GM10248 (cell line): ENCODE measurements at regions not wholly inside any gene's neighbourhood (a gene's known extent, or its start where the extent isn't known, plus 50 kb on each side); places are given as distances from the start of the nearest gene placed in this dataset.
"Not testable (repeated sequence)": the region's sequence is repeated elsewhere in the genome, so short reads cannot be mapped to it uniquely, and the experiment has no call there.

Source experiments
- CTCF ChIA-PET: fragments of 300-600 bp; sonication (Branson Sonifier 250); formaldehyde crosslinking; extraction: SDS; loops from one replicate; lab custom pipeline; 2021; ENCODE audit warnings: antibody characterized with exemption; lab: Yijun Ruan, JAX
- POLR2A ChIA-PET: fragments of 350-650 bp; sonication (Branson Sonifier 250); formaldehyde crosslinking; extraction: SDS; loops from one replicate; lab custom pipeline; 2020; ENCODE audit warnings: antibody characterized with exemption; lab: Yijun Ruan, JAX
- DNase-seq: peaks from one replicate; pipeline ENCODE4 v3.0.0; 2012; ENCODE audit errors: extremely low spot score
- CTCF ChIP-seq: IDR thresholded peaks from 2 replicates; pipeline ENCODE4 v1.5.1; 2012; ENCODE audit warnings: mild to moderate bottlenecking, low read depth; ENCODE audit errors: extremely low read depth, missing control alignments, control extremely low read depth

DNA sequence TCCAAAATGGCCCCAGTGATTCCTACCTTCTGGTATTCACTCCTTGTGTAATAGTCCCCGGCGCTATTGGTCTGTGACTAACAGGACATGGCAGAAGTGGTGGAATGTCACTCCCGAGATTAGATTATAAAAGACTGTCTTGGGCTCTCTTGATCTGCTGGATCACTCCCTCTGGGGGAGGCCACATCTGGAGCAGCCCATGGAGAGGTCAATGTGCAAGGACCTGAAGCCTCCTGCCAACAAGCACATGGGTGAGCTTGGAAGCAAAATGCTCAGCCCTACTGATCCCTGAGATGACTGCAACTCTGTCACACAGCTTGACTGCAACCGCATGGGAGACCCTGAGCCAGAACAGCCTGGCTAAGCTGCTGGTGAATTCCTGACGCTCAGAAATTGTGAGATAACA, 94.3 kb upstream of the GLI2 start:
- POLR2A ChIA-PET, result no interaction called here
- DNase-seq, result no peak
- no peak for TF ChIP-seq CTCF
- CTCF ChIA-PET, result interaction anchor here (1.4 kb wide), 1 partner anchor 11 kb away, joined by 5 read pairs; no protein-coding TSS in a partner anchor

DNA sequence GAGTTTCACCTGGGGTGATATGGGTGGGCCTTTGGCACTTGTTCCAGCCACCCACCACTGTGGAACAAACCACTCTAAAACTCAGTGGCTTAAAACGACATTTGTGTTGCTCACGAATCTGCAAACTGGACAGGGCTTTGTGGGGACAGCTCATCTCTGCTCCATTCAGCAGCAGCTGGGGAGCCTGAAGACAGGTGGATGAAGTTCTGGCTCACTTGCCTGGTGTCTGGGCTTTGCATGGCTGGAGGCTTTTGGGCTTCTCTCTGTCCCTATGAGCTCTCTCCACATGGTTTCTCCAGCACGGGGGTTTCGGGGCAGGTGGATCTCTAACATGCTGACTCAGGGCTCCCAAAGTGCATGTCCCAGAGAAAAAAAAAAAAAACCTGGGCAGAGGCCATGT, 93.0 kb upstream of the GLI2 start:
- no peak for TF ChIP-seq CTCF
- DNase-seq, result no peak
- ChIA-PET CTCF (no interaction called here), POLR2A (no interaction called here)

DNA sequence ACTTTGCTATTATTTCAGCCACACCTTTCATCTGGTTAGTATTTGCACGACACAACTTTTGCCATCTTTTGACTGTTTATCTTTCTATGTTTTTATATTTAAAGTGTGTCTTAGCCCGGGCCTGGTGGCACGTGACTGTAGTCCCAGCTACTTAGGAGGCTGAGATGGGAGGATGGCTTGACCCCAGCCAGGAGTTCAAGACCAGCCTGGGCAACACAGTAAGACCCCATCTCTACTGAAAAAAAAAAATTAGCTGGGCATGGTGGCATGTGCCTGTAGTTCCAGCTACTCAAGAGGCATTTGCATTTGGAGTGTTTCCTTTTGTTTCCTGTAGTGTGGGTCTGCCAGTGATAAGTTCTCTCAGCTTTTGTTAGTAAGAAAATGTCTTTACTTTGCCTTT, 88.7 kb upstream of the GLI2 start:
- POLR2A ChIA-PET, result no interaction called here
- CTCF ChIA-PET, result interaction anchor here (1.2 kb wide), 1 partner anchor 17 kb away, joined by 3 read pairs; no protein-coding TSS in a partner anchor
- no peak for TF ChIP-seq CTCF
- no peak for DNase-seq

DNA sequence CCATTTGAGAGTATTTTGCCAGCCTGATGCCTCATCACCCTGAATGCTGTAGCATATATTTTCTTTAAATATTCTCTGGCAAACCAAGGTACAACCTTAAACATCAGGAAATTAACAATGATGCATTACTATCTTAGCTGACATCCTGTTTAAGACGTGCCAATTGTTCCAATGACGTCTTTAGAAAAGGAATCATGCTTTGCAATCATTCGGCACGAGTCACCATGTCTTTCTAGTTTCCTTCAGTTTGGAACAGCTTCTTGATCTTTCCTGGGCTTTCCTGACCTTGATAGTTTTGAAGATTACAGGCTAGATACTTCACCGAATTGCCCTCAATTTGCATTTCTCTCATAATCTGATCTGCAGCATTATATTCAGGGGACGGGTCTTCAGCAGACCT, 88.2 kb upstream of the GLI2 start:
- no peak for TF ChIP-seq CTCF
- ChIA-PET CTCF (no interaction called here), POLR2A (no interaction called here)
- DNase-seq, result no peak

DNA sequence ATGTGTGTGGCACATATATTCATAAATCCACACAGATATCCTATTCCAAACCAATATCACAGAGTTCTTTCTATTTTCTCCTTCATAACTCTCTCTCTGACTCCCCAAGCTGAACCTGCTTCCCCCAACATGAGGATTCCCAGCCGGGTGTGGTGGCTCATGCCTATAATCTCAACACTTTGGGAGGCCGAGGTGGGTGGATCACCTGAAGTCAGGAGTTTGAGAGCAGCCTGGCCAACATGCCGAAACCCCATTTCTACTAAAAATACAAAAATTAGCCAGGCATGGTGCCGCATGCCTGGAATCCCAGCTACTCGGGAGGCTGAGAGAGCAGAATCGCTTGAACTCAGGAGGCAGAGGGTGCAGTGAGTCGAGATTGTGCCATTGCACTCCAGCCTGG, 86.3 kb upstream of the GLI2 start:
- POLR2A ChIA-PET, DNase-seq, CTCF ChIA-PET: not testable (repeated sequence)

- no peak for TF ChIP-seq CTCF
- DNase-seq, result no peak
- ChIA-PET POLR2A (no interaction called here), CTCF (interaction anchor here (1.1 to 1.5 kb wide), 2 partner anchors 25 to 31 kb away, joined by 4 to 5 read pairs; no protein-coding TSS in a partner anchor)
Measured at GRCh38 chr2:120650022-120650644, 85.5 kb upstream of the GLI2 start.

DNA sequence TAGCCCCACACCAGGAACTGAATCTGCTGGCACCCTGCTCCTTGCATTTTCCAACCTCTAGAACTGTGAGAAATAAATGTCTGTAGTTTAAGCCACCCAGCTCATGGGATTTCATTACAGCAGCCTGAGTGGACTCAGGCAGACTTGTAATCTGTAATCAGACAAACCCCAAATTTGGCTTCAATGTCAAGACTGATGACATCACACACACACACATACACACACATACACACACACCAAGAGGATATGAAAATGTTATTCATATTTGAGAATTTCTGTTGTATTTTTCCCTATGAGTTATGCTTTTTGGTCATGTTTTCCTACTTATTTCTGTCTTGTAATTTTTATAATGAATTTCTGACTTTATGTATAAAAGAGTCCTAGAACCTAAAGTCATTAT, 83.8 kb upstream of the GLI2 start:
- ChIA-PET POLR2A (no interaction called here), CTCF (interaction anchor here (1.0 kb wide), 1 partner anchor 24 kb away, joined by 3 read pairs; no protein-coding TSS in a partner anchor)
- no peak for TF ChIP-seq CTCF
- DNase-seq, result no peak
